ENCODE measurements at regions not wholly inside any gene's neighbourhood (a gene's known extent, or its start where the extent isn't known, plus 50 kb on each side); places are given as distances from the start of the nearest gene placed in this dataset.

- no peak for TF ChIP-seq FOSL1 (tag; conservative IDR thresholded peaks at IDR 0.05)
- TF ChIP-seq TCF3 (CRISPR knock-in tag; IDR thresholded peaks at IDR 0.05): no peak
- no peak for TF ChIP-seq ZNF695 (CRISPR knock-in tag; IDR thresholded peaks at IDR 0.05)
Measured at GRCh38 chr16:35425270-35425669, 1965.9 kb downstream of the TP53TG3F start.

Data from K562 (cell line).